Body of pancreas (tissue), 4 donors: ENCODE measurements at regions not wholly inside any gene's neighbourhood (a gene's known extent, or its start where the extent isn't known, plus 50 kb on each side); places are given as distances from the start of the nearest gene placed in this dataset.

Experiments used
- ATAC-seq: fragments of 150-250 bp; one replicate; pipeline ENCODE4 v1.9.1; 2016
- DNase-seq, 4 donors: peaks; one replicate each; pipeline ENCODE4 v3.0.0-alpha.2; 2019
- H3K27ac ChIP-seq, 4 donors: fragments of 200-600 bp; sonication (generic); 1 replicate in 3 of 4; 2 replicates in 1 of 4; pipeline versions ENCODE4 v1.5.1 to v1.6.1; 2016 to 2019; ENCODE audit warnings: mild to moderate bottlenecking in 1 of 4, mixed read lengths in 1 of 4, moderate library complexity in 1 of 4
- H3K27me3 ChIP-seq, 2 donors: fragments of 200-600 bp; sonication (generic); one replicate each; pipeline ENCODE4 v1.6.0; 2016; ENCODE audit warnings: mild to moderate bottlenecking in 1 of 2
- H3K36me3 ChIP-seq, 2 donors: fragments of 200-600 bp; sonication (generic); replicated peaks in 1 of 2; 2 replicates each; pipeline ENCODE4 v1.5.1; 2016; ENCODE audit warnings: low read depth in 2 of 2; ENCODE audit not compliant: insufficient read depth in 1 of 2
- H3K4me1 ChIP-seq: fragments of 200-600 bp; sonication (generic); one replicate; pipeline ENCODE4 v1.6.0; 2016
- H3K4me3 ChIP-seq, 2 donors: fragments of 200-600 bp; sonication (generic); 1 replicate in 1 of 2; 2 replicates in 1 of 2; pipeline ENCODE4 v1.5.1; 2016 to 2019
- H3K9me3 ChIP-seq, 3 donors: fragments of 200-600 bp; sonication (generic); 1 replicate in 2 of 3; 2 replicates in 1 of 3; pipeline ENCODE4 v1.5.1; 2016
- POLR2A ChIP-seq, 3 donors: fragments of 450-650 bp; IDR thresholded peaks; one replicate each; pipeline ENCODE4 v1.6.1; 2016; ENCODE audit warnings: antibody characterized with exemption in 3 of 3, mild to moderate bottlenecking in 2 of 3
- WGBS, 2 donors: methylation state at CpG; one replicate each; pipeline ENCODE4 v1.1.5; 2017; 5-methylcytosine and 5-hydroxymethylcytosine counted together
- intact Hi-C: fragments of 100-400 bp; cut with DNase I; formaldehyde crosslinking; loops from one replicate; pipeline ENCODE4 v1.15.1; 2023
- TF ChIP-seq, protein P1 (sequence below), 7 experiments: fragments of 450-650 bp in 4 of 7; fragments of 200-600 bp in 3 of 7; sonication (generic) in 3 of 7; IDR thresholded peaks; one replicate each; pipeline ENCODE4 v1.5.1; 2016 to 2019; ENCODE audit warnings: antibody characterized with exemption in 7 of 7

DNA sequence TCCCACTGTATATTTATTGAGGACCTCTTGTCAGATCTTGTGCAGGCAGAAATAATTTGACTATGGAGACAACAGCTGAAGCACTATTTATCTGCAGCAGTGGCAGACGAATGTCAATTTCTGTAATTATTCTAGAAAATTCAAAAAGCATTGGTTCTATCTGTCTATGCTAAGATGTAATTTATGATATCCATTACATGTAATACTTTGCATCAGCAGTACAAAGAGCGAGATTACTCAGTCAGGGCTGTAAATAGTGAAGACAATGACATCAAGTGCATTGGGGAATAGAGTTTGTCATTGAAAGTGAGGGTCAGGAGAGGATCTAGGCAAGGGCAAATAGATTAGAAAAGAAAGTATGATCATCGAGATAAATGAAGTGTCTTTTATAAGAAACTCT is 508.2 kb downstream of the ZWINT start:
- intact Hi-C loops: no loop called here
- Histone ChIP-seq H3K9me3 (no peaks in the 10 kb centered on the region), H3K27me3 (no peaks in the 10 kb centered on the region), H3K36me3 (no peaks in the 10 kb centered on the region), H3K27ac (no peak overlapping the region), H3K4me3 (no peak overlapping the region), H3K4me1 (no peaks in the 10 kb centered on the region)
- WGBS, 2 donors: 65 to 68% methylated on average over 3 of the region's 3 CpGs
- no peak for ATAC-seq
- TF ChIP-seq, protein P1, sequence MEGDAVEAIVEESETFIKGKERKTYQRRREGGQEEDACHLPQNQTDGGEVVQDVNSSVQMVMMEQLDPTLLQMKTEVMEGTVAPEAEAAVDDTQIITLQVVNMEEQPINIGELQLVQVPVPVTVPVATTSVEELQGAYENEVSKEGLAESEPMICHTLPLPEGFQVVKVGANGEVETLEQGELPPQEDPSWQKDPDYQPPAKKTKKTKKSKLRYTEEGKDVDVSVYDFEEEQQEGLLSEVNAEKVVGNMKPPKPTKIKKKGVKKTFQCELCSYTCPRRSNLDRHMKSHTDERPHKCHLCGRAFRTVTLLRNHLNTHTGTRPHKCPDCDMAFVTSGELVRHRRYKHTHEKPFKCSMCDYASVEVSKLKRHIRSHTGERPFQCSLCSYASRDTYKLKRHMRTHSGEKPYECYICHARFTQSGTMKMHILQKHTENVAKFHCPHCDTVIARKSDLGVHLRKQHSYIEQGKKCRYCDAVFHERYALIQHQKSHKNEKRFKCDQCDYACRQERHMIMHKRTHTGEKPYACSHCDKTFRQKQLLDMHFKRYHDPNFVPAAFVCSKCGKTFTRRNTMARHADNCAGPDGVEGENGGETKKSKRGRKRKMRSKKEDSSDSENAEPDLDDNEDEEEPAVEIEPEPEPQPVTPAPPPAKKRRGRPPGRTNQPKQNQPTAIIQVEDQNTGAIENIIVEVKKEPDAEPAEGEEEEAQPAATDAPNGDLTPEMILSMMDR (IDR thresholded peaks at IDR 0.05): no peak
- TF ChIP-seq POLR2A (IDR thresholded peaks at IDR 0.05): no peak
- DNase-seq: no peak

DNA sequence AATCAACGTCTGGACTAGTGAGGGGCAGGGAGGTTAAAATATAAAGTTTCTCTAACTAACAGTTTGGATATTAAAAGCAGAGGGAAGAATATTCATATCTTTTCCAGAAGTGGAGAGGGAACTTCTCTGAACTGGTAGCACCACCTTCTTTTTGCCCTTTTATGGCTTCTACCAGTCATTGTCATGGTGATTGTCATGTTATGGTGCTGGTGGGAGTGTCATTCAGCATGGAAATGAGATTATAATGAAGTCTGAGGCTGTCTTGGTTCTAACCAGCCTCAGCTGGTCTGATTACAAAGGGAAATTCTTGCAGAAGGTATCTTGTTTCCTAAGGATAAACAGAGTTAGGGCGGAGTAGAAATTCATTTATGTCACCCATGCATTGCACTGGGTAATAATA is 523.8 kb downstream of the ZWINT start:
- DNase-seq (no peak), ATAC-seq (no peak)
- no peak for TF ChIP-seq POLR2A (IDR thresholded peaks at IDR 0.05)
- TF ChIP-seq, protein P1 (IDR thresholded peaks at IDR 0.05): no peak
- H3K27me3 ChIP-seq: no peaks in the 10 kb centered on the region
- no peak overlapping the region for H3K4me3 ChIP-seq
- H3K27ac ChIP-seq: no peak overlapping the region
- H3K9me3 ChIP-seq: no peaks in the 10 kb centered on the region
- no peaks in the 10 kb centered on the region for H3K4me1 ChIP-seq
- WGBS, 2 donors: 71 to 81% methylated on average over 2 of the region's 2 CpGs
- intact Hi-C loops: no loop called here
- no peaks in the 10 kb centered on the region for H3K36me3 ChIP-seq

DNA sequence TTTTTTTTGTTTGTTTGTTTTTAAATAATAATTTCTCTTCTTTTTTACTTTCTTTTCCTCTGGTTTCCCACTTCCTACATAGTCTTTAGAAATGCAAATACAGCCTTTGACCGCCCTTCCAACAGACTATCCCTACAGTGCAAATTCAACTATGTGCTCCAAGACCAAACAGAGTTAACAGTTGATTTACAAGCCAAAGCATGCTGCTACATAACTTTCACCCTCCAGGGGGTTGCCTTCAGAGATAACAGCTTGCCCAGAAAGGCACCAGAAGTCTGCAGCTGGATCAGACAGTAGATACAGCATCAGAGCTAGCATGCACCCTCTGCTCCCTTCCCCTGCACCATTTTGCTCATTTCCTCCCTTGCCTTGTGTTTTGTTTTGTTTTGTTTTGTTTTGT is 539.0 kb downstream of the ZWINT start:
- WGBS, 2 donors: 70 to 75% methylated on average over 1 of the region's 1 CpG
- intact Hi-C loops: no loop called here
- no peak overlapping the region for H3K27ac ChIP-seq
- H3K36me3 ChIP-seq: no peaks in the 10 kb centered on the region
- no peaks in the 10 kb centered on the region for H3K4me1 ChIP-seq
- no peak for DNase-seq
- no peak for ATAC-seq
- H3K9me3 ChIP-seq: no peaks in the 10 kb centered on the region
- TF ChIP-seq POLR2A (IDR thresholded peaks at IDR 0.05): no peak
- TF ChIP-seq, protein P1 (IDR thresholded peaks at IDR 0.05): no peak
- H3K4me3 ChIP-seq: no peak overlapping the region
- H3K27me3 ChIP-seq: no peaks in the 10 kb centered on the region

DNA sequence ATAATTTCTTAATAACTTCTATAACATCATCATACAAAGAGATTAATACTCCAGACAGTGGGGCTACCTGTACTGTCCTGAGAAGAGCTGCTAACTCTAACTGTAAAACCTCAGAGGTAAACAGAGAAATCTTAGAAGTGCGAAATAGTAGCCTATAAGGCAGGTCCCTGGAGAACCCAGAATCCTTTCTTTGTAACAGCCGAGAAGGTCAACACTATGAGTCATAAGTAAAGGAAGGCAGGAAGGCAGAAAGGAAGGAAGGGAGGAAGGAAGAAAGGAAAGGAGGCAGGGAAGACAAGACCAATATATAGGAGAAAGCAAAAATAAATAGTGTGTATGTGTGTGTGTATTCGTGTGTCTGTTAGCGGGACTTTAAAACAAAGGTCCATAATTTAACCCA is 540.6 kb downstream of the ZWINT start:
- Histone ChIP-seq H3K27me3 (no peaks in the 10 kb centered on the region), H3K4me1 (no peaks in the 10 kb centered on the region), H3K36me3 (no peaks in the 10 kb centered on the region), H3K4me3 (no peak overlapping the region), H3K9me3 (no peaks in the 10 kb centered on the region), H3K27ac (no peak overlapping the region)
- no peak for ATAC-seq
- DNase-seq: no peak
- intact Hi-C loops: no loop called here
- TF ChIP-seq, protein P1 (IDR thresholded peaks at IDR 0.05): no peak
- no peak for TF ChIP-seq POLR2A (IDR thresholded peaks at IDR 0.05)
- 72 to 73% methylated on average over 4 of the region's 4 CpGs for WGBS, 2 donors

DNA sequence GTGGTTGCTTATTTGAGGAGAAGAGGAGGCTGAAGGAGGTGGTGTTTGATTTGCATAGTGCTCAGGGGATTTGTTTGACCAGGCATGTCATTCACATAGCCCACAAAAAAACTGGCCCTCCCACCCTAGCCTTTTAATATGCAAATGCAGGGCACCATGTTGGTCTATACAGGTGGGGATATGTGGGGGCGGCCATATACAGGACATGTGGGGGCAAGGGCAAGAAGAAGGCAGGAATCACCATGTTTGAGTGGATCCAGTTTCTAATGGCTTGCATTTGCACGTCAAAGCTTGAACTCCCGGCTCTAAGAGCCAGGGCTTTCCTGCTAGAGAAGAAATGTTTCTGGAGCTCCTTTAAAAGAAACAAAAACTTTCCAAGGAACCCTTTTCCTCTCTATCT is 541.0 kb downstream of the ZWINT start:
- ATAC-seq: no peak

More for the DNA sequence above, 541.0 kb downstream of the ZWINT start:
- 80 to 82% methylated on average over 3 of the region's 3 CpGs for WGBS, 2 donors
- no peaks in the 10 kb centered on the region for H3K9me3 ChIP-seq
- intact Hi-C loops: no loop called here
- no peak overlapping the region for H3K27ac ChIP-seq
- no peak for DNase-seq
- TF ChIP-seq, protein P1 (IDR thresholded peaks at IDR 0.05): no peak
- no peak for TF ChIP-seq POLR2A (IDR thresholded peaks at IDR 0.05)
- H3K36me3 ChIP-seq: no peaks in the 10 kb centered on the region
- H3K4me3 ChIP-seq: no peak overlapping the region
- no peaks in the 10 kb centered on the region for H3K27me3 ChIP-seq
- no peaks in the 10 kb centered on the region for H3K4me1 ChIP-seq
